ENCODE measurements at regions not wholly inside any gene's neighbourhood (a gene's known extent, or its start where the extent isn't known, plus 50 kb on each side); places are given as distances from the start of the nearest gene placed in this dataset.

GRCh38 chr1:94329986-94330385 lies 88.2 kb upstream of the ABCD3 start:
- H3K4me3 ChIP-seq (ENCODE audit: low read length in 2 of 2), result no peak overlapping the region
- WGBS, result 31% methylated on average over 3 of the region's 3 CpGs
- no peaks in the 10 kb centered on the region for H3K36me3 ChIP-seq (ENCODE audit: control insufficient read depth in 2 of 2, insufficient read depth in 2 of 2, low read length in 1 of 2)
- H3K27ac ChIP-seq (ENCODE audit: low read depth in 1 of 2, low read length in 1 of 2), result no peak overlapping the region
- H3K4me1 ChIP-seq (ENCODE audit: control insufficient read depth in 2 of 2, insufficient read depth in 2 of 2, low read length in 2 of 2), result peaks cover 0 to 6% of the 10 kb centered on the region in 2 donors
- no peaks in the 10 kb centered on the region for H3K9me3 ChIP-seq (ENCODE audit: control insufficient read depth in 2 of 2, insufficient read depth in 1 of 2, low read length in 1 of 2)
- DNase-seq (ENCODE audit: low read depth in 6 of 9, low spot score in 9 of 9), result peak in 1 of 9 donors; percentile 61
- peaks cover 3 to 7% of the 10 kb centered on the region in 2 donors for H3K27me3 ChIP-seq (ENCODE audit: control insufficient read depth in 2 of 2, insufficient read depth in 1 of 2, low read length in 1 of 2)

DNA sequence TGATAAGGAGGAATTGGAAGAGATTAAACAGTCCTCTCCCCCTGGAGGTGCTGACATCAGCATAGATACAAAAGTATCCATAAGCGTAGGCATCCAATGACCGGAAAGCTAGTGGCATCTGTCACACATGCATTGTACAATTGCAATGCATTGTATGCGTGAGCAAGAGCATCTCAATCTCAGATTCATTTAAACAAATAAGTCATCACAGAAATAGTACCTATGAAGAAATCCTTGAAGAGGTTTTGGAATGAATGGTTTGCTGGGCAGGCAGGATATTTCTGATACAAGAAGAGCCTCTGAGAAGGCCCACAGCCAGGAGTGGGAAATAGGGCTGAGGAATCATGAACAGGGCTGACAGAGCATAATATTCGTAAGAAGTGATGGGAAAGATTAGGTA lies 88.9 kb upstream of the ABCD3 start:
- Histone ChIP-seq H3K36me3 (ENCODE audit: control insufficient read depth in 2 of 2, insufficient read depth in 2 of 2, low read length in 1 of 2) (no peaks in the 10 kb centered on the region), H3K9me3 (ENCODE audit: control insufficient read depth in 2 of 2, insufficient read depth in 1 of 2, low read length in 1 of 2) (no peaks in the 10 kb centered on the region), H3K4me1 (ENCODE audit: control insufficient read depth in 2 of 2, insufficient read depth in 2 of 2, low read length in 2 of 2) (peaks cover 0 to 6% of the 10 kb centered on the region in 2 donors), H3K4me3 (ENCODE audit: low read length in 2 of 2) (no peak overlapping the region), H3K27me3 (ENCODE audit: control insufficient read depth in 2 of 2, insufficient read depth in 1 of 2, low read length in 1 of 2) (peaks cover 3 to 7% of the 10 kb centered on the region in 2 donors), H3K27ac (ENCODE audit: low read depth in 1 of 2, low read length in 1 of 2) (no peak overlapping the region)
- no peak for DNase-seq (ENCODE audit: low read depth in 6 of 9, low spot score in 9 of 9)
- over 99% methylated on average over 4 of the region's 4 CpGs for whole genome bisulfite sequencing

- Histone ChIP-seq H3K4me1 (ENCODE audit: control insufficient read depth in 2 of 2, insufficient read depth in 2 of 2, low read length in 2 of 2) (peaks cover 0 to 6% of the 10 kb centered on the region in 2 donors), H3K4me3 (ENCODE audit: low read length in 2 of 2) (no peak overlapping the region), H3K27me3 (ENCODE audit: control insufficient read depth in 2 of 2, insufficient read depth in 1 of 2, low read length in 1 of 2) (peaks cover 3 to 7% of the 10 kb centered on the region in 2 donors), H3K36me3 (ENCODE audit: control insufficient read depth in 2 of 2, insufficient read depth in 2 of 2, low read length in 1 of 2) (no peaks in the 10 kb centered on the region), H3K9me3 (ENCODE audit: control insufficient read depth in 2 of 2, insufficient read depth in 1 of 2, low read length in 1 of 2) (no peaks in the 10 kb centered on the region), H3K27ac (ENCODE audit: low read depth in 1 of 2, low read length in 1 of 2) (no peak overlapping the region)
- 41% methylated on average over 18 of the region's 18 CpGs for WGBS
- no peak for DNase-seq (ENCODE audit: low read depth in 6 of 9, low spot score in 9 of 9)
Measured at GRCh38 chr1:94327001-94327690, 89.8 kb upstream of the ARHGAP29 start.

DNA sequence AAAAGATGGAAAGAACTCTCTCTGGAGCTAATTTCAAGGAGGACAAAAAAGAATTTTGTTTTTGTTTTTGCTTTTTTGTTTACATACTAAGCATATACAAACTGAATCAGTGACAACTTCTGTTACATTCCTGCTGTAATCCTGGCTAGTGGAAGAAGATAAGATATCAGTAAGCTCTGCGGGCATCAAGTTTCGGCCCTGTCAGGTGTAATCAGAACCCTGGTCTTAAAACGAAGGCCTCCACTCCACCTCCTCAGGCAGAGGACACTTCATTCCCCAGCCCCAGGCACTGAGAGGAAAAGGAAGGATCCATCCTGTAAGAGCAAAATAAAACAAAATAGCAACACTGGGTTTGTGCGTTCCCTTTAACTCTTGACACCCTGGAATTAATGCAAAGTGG lies 88.9 kb upstream of the ARHGAP29 start:
- Histone ChIP-seq H3K27me3 (ENCODE audit: control insufficient read depth in 2 of 2, insufficient read depth in 1 of 2, low read length in 1 of 2) (peaks cover 3 to 7% of the 10 kb centered on the region in 2 donors), H3K27ac (ENCODE audit: low read depth in 1 of 2, low read length in 1 of 2) (no peak overlapping the region), H3K4me1 (ENCODE audit: control insufficient read depth in 2 of 2, insufficient read depth in 2 of 2, low read length in 2 of 2) (peaks cover 0 to 6% of the 10 kb centered on the region in 2 donors), H3K4me3 (ENCODE audit: low read length in 2 of 2) (no peak overlapping the region), H3K9me3 (ENCODE audit: control insufficient read depth in 2 of 2, insufficient read depth in 1 of 2, low read length in 1 of 2) (no peaks in the 10 kb centered on the region), H3K36me3 (ENCODE audit: control insufficient read depth in 2 of 2, insufficient read depth in 2 of 2, low read length in 1 of 2) (no peaks in the 10 kb centered on the region)
- no peak for DNase-seq (ENCODE audit: low read depth in 6 of 9, low spot score in 9 of 9)
- WGBS, result 70% methylated on average over 4 of the region's 4 CpGs

DNA sequence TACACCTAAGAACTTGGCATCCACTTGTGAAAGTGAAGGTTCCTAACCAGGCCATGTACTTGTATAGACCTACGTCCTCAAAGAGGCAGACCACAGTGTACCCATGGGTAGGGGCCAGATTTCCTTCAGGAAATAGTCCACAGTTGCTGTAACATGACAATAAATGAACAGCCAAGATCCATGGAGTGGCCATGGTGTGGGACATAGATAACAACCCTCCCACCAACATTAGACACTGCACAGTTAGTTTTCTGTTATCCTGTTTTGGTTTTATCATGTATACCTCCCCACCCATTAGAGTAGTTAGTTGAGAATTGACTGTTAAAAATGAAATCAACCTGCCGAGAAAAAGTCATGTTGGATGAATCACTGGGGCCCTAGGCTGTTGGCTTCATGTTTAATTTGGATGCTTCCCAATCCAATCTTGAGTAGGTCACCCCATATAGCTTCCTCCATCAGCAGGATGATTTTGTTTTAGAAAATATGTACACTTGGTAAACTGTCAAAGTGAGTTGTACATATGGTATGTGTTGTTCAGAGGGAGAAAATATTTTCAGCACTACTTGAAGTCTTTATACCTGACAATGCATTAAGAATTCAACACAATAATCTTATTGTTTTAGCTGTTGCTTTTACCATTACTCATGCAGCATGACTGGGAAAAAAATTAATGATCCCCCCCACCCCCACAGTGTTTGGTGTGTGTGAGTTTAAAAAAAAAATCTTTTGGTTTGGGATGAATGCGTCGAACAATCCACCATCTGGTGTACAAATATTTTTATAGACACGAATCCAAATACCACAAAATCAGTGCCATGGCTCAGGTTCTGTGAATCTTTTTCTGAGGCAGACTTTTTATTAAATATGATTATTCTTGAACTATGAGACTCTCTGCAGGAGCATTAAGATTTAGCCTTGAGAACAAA lies 88.3 kb upstream of the ARHGAP29 start:
- no peak for DNase-seq (ENCODE audit: low read depth in 6 of 9, low spot score in 9 of 9)
- peaks cover 3 to 7% of the 10 kb centered on the region in 2 donors for H3K27me3 ChIP-seq (ENCODE audit: control insufficient read depth in 2 of 2, insufficient read depth in 1 of 2, low read length in 1 of 2)
- H3K36me3 ChIP-seq (ENCODE audit: control insufficient read depth in 2 of 2, insufficient read depth in 2 of 2, low read length in 1 of 2), result no peaks in the 10 kb centered on the region
- H3K27ac ChIP-seq (ENCODE audit: low read depth in 1 of 2, low read length in 1 of 2), result peak overlapping the region in 1 of 2 donors; percentile 6
- 88% methylated on average over 5 of the region's 5 CpGs for WGBS
- H3K9me3 ChIP-seq (ENCODE audit: control insufficient read depth in 2 of 2, insufficient read depth in 1 of 2, low read length in 1 of 2), result no peaks in the 10 kb centered on the region
- no peak overlapping the region for H3K4me3 ChIP-seq (ENCODE audit: low read length in 2 of 2)
- peaks cover 0 to 6% of the 10 kb centered on the region in 2 donors for H3K4me1 ChIP-seq (ENCODE audit: control insufficient read depth in 2 of 2, insufficient read depth in 2 of 2, low read length in 2 of 2)

DNA sequence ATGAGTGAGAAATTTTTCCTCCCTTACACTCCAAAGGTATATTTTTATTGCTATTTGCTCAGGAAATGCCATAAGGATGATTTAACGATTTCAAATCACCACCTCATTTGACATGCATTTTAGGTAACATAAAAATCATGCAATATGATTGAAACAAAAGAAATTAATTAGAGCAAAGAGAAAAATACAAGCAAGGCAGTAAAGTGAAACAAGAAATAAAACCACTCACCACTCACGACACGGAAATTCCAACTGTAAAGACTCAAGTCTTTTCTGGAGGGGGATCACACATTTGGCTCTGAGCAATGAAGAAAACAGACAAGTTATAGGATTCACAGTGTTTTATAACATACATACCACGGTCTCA lies 86.8 kb upstream of the ARHGAP29 start:
- Histone ChIP-seq H3K9me3 (ENCODE audit: control insufficient read depth in 2 of 2, insufficient read depth in 1 of 2, low read length in 1 of 2) (no peaks in the 10 kb centered on the region), H3K4me1 (ENCODE audit: control insufficient read depth in 2 of 2, insufficient read depth in 2 of 2, low read length in 2 of 2) (no peaks in the 10 kb centered on the region), H3K4me3 (ENCODE audit: low read length in 2 of 2) (no peak overlapping the region), H3K27me3 (ENCODE audit: control insufficient read depth in 2 of 2, insufficient read depth in 1 of 2, low read length in 1 of 2) (peaks cover 3 to 7% of the 10 kb centered on the region in 2 donors), H3K36me3 (ENCODE audit: control insufficient read depth in 2 of 2, insufficient read depth in 2 of 2, low read length in 1 of 2) (no peaks in the 10 kb centered on the region), H3K27ac (ENCODE audit: low read depth in 1 of 2, low read length in 1 of 2) (no peak overlapping the region)
- DNase-seq (ENCODE audit: low read depth in 6 of 9, low spot score in 9 of 9), result no peak
- WGBS, result 87% methylated on average over 4 of the region's 4 CpGs

DNA sequence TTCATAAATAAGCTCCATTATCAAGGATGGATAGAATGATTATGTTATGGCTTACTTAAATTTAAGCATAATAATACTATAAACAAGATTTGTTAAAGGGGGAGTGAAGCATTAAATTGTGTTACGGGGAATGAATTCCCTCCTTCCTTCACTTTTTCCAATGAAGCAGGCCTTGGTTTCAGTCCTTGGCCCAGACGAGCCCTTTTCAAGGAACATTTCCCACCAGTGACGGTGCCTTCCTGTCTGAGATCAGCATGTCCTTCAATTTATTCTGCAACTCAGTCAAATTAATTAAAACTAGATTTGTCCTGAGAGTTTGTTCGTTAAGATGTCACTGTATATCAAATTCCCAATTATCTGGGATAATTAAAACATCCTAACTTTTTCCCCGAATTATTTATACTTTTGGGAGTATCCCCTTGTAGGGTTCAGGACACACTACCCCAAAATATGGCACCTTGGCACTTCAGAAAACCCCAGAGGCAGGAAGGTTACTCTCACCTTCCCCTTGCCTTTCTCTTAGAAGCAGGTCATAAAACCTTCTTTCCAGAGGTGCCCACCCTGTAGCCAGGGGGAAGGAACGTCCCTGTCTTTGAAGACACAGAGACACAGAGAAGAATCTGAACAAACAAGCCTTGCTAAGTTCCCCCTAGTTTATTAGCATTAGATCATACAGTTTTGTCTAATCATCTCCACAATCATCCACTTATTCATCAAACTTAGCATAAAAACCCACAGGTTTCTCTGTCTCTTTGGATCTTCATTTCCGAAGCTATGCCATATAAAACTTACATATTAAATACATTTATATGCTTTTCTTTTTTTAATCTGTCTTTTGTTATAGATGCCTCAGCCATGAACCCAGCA lies 86.2 kb upstream of the ARHGAP29 start:
- WGBS, result 96% methylated on average over 7 of the region's 7 CpGs
- Histone ChIP-seq H3K4me1 (ENCODE audit: control insufficient read depth in 2 of 2, insufficient read depth in 2 of 2, low read length in 2 of 2) (no peaks in the 10 kb centered on the region), H3K27ac (ENCODE audit: low read depth in 1 of 2, low read length in 1 of 2) (no peak overlapping the region), H3K36me3 (ENCODE audit: control insufficient read depth in 2 of 2, insufficient read depth in 2 of 2, low read length in 1 of 2) (no peaks in the 10 kb centered on the region), H3K27me3 (ENCODE audit: control insufficient read depth in 2 of 2, insufficient read depth in 1 of 2, low read length in 1 of 2) (peaks cover 0 to 7% of the 10 kb centered on the region in 2 donors), H3K9me3 (ENCODE audit: control insufficient read depth in 2 of 2, insufficient read depth in 1 of 2, low read length in 1 of 2) (no peaks in the 10 kb centered on the region), H3K4me3 (ENCODE audit: low read length in 2 of 2) (no peak overlapping the region)
- DNase-seq (ENCODE audit: low read depth in 6 of 9, low spot score in 9 of 9), result no peak

GRCh38 chr1:94322696-94323095 lies 85.3 kb upstream of the ARHGAP29 start:
- WGBS, result 88% methylated on average over 5 of the region's 5 CpGs
- H3K36me3 ChIP-seq (ENCODE audit: control insufficient read depth in 2 of 2, insufficient read depth in 2 of 2, low read length in 1 of 2), result no peaks in the 10 kb centered on the region
- no peak for DNase-seq (ENCODE audit: low read depth in 6 of 9, low spot score in 9 of 9)
- H3K4me1 ChIP-seq (ENCODE audit: control insufficient read depth in 2 of 2, insufficient read depth in 2 of 2, low read length in 2 of 2), result no peaks in the 10 kb centered on the region
- H3K4me3 ChIP-seq (ENCODE audit: low read length in 2 of 2), result no peak overlapping the region
- H3K27ac ChIP-seq (ENCODE audit: low read depth in 1 of 2, low read length in 1 of 2), result no peak overlapping the region
- H3K9me3 ChIP-seq (ENCODE audit: control insufficient read depth in 2 of 2, insufficient read depth in 1 of 2, low read length in 1 of 2), result no peaks in the 10 kb centered on the region
- peaks cover 0 to 7% of the 10 kb centered on the region in 2 donors for H3K27me3 ChIP-seq (ENCODE audit: control insufficient read depth in 2 of 2, insufficient read depth in 1 of 2, low read length in 1 of 2)

Measured in thymus (tissue), 11 donors.